Erythroblast (primary cell): ENCODE measurements at regions not wholly inside any gene's neighbourhood (a gene's known extent, or its start where the extent isn't known, plus 50 kb on each side); places are given as distances from the start of the nearest gene placed in this dataset.

Experiments used
- DNase-seq, 2 experiments: peaks; one replicate each; lab custom pipeline; 2025; lab: John Stamatoyannopoulos, UW
- GATA1 ChIP-seq: IDR thresholded peaks from 2 replicates; pipeline ENCODE4 v1.6.1; 2011; ENCODE audit warnings: low read depth, mild to moderate bottlenecking, control low read depth, low read length, moderate library complexity
- POLR2A ChIP-seq: IDR thresholded peaks from 2 replicates; pipeline ENCODE4 v1.6.1; 2011; ENCODE audit warnings: mild to moderate bottlenecking, low read length

GRCh38 chr9:78857373-78858225 is 560.7 kb downstream of the PSAT1 start:
- DNase-seq: no peak
- no peak for TF ChIP-seq GATA1
- no peak for TF ChIP-seq POLR2A

GRCh38 chr9:78858266-78858665 is 561.3 kb downstream of the PSAT1 start:
- DNase-seq: no peak
- TF ChIP-seq GATA1 (no peak), POLR2A (no peak)

- no peak for DNase-seq
- TF ChIP-seq POLR2A (no peak), GATA1 (no peak)
Measured at GRCh38 chr9:78860801-78861475, 564.0 kb downstream of the PSAT1 start.

GRCh38 chr9:78863531-78863930 is 566.6 kb downstream of the PSAT1 start:
- DNase-seq: no peak
- TF ChIP-seq POLR2A: no peak
- no peak for TF ChIP-seq GATA1

GRCh38 chr9:78865737-78866136 is 568.8 kb downstream of the PSAT1 start:
- DNase-seq: no peak
- TF ChIP-seq POLR2A: no peak
- TF ChIP-seq GATA1: no peak

GRCh38 chr9:78866207-78867132 is 569.5 kb downstream of the PSAT1 start:
- no peak for DNase-seq

GRCh38 chr9:78871086-78871451 is 574.1 kb downstream of the PSAT1 start:
- TF ChIP-seq GATA1 (no peak), POLR2A (no peak)
- DNase-seq: no peak

More at GRCh38 chr9:78866207-78867132, 569.5 kb downstream of the PSAT1 start:
- no peak for TF ChIP-seq POLR2A
- no peak for TF ChIP-seq GATA1

GRCh38 chr9:78871452-78872331 is 574.8 kb downstream of the PSAT1 start:
- no peak for DNase-seq
- TF ChIP-seq POLR2A: no peak
- no peak for TF ChIP-seq GATA1

GRCh38 chr9:78874061-78874460 is 577.1 kb downstream of the PSAT1 start:
- no peak for DNase-seq
- TF ChIP-seq GATA1: no peak
- TF ChIP-seq POLR2A: no peak

GRCh38 chr9:78879324-78880100 is 582.6 kb downstream of the PSAT1 start:
- no peak for TF ChIP-seq GATA1
- no peak for TF ChIP-seq POLR2A

GRCh38 chr9:78881295-78881694 is 584.4 kb downstream of the PSAT1 start:
- DNase-seq: no peak
- TF ChIP-seq POLR2A: no peak
- no peak for TF ChIP-seq GATA1

More at GRCh38 chr9:78879324-78880100, 582.6 kb downstream of the PSAT1 start:
- DNase-seq: no peak

GRCh38 chr9:78882481-78882880 is 585.6 kb downstream of the PSAT1 start:
- DNase-seq: no peak
- no peak for TF ChIP-seq GATA1
- no peak for TF ChIP-seq POLR2A
